ENCODE measurements at regions not wholly inside any gene's neighbourhood (a gene's known extent, or its start where the extent isn't known, plus 50 kb on each side); places are given as distances from the start of the nearest gene placed in this dataset.

- TF ChIP-seq ZNF546 (CRISPR knock-in tag; conservative IDR thresholded peaks at IDR 0.05), result no peak
- ATAC-seq (no peak), DNase-seq (ENCODE audit: low spot score) (no peak), FAIRE-seq (no peak)
- H3K27me3 ChIP-seq (ENCODE audit: control insufficient read depth in 1 of 2, insufficient read depth in 2 of 2, low read length in 2 of 2), result no peaks in the 10 kb centered on the region
- no peak overlapping the region for H3K4me3 ChIP-seq (replicated peaks in 1 of 3; ENCODE audit: insufficient read depth in 1 of 3, low read depth in 2 of 3, low read length in 3 of 3)
- H3K9ac ChIP-seq (ENCODE audit: insufficient read depth, low read depth, low read length), result no peak overlapping the region
- intact Hi-C loops (cut with micrococcal nuclease; ENCODE audit: unreplicated experiment), result no loop called here
- no peaks in the 10 kb centered on the region for H3K9me3 ChIP-seq (ENCODE audit: low read length)
- H3K36me3 ChIP-seq (replicated peaks in 1 of 2; ENCODE audit: control insufficient read depth in 1 of 2, insufficient read depth in 2 of 2, low read length in 2 of 2), result no peaks in the 10 kb centered on the region
- no TSS peak for BruUV-seq (replicated peaks)
- CTCF ChIA-PET (ENCODE audit: low intra/inter-chr PET ratio, low total read pairs), result no interaction called here
- in situ Hi-C loops (cut with HindIII; ENCODE audit: extremely low pct_ligation_motif_present, low pct_unique_long_range_greater_than_20kb), result no loop called here
- no peak overlapping the region for H3K27ac ChIP-seq (ENCODE audit: extremely low read length, insufficient read depth, low read length)
- 16% methylated on average over 11 of the region's 11 CpGs for WGBS (ENCODE audit: low lambda C conversion rate)
- H3K79me2 ChIP-seq (ENCODE audit: insufficient read depth, low read length), result no peaks in the 10 kb centered on the region
- no peak overlapping the region for H3K4me2 ChIP-seq (ENCODE audit: low read depth, low read length)
- H3K4me1 ChIP-seq (ENCODE audit: insufficient read depth, low read length), result no peaks in the 10 kb centered on the region
- POLR2A ChIA-PET, result no interaction called here
- H4K20me1 ChIP-seq (ENCODE audit: insufficient read depth, low read length), result no peaks in the 10 kb centered on the region
- no peak overlapping the region for H2AFZ ChIP-seq (ENCODE audit: low read length)
Observed at GRCh38 chr5:166992874-166993722, 1298.3 kb upstream of the WWC1 start.

- Histone ChIP-seq H2AFZ (ENCODE audit: low read length) (no peak overlapping the region), H4K20me1 (ENCODE audit: insufficient read depth, low read length) (no peaks in the 10 kb centered on the region), H3K9ac (ENCODE audit: insufficient read depth, low read depth, low read length) (no peak overlapping the region), H3K9me3 (ENCODE audit: low read length) (no peaks in the 10 kb centered on the region), H3K4me3 (replicated peaks in 1 of 3; ENCODE audit: insufficient read depth in 1 of 3, low read depth in 2 of 3, low read length in 3 of 3) (no peak overlapping the region), H3K36me3 (replicated peaks in 1 of 2; ENCODE audit: control insufficient read depth in 1 of 2, insufficient read depth in 2 of 2, low read length in 2 of 2) (no peaks in the 10 kb centered on the region), H3K4me1 (ENCODE audit: insufficient read depth, low read length) (no peaks in the 10 kb centered on the region), H3K27ac (ENCODE audit: extremely low read length, insufficient read depth, low read length) (no peak overlapping the region), H3K79me2 (ENCODE audit: insufficient read depth, low read length) (no peaks in the 10 kb centered on the region), H3K4me2 (ENCODE audit: low read depth, low read length) (no peak overlapping the region), H3K27me3 (ENCODE audit: control insufficient read depth in 1 of 2, insufficient read depth in 2 of 2, low read length in 2 of 2) (no peaks in the 10 kb centered on the region)
- ChIA-PET CTCF (ENCODE audit: low intra/inter-chr PET ratio, low total read pairs) (no interaction called here), POLR2A (no interaction called here)
- no peak for ATAC-seq
- in situ Hi-C loops (cut with HindIII; ENCODE audit: extremely low pct_ligation_motif_present, low pct_unique_long_range_greater_than_20kb), result no loop called here
- no peak for DNase-seq (ENCODE audit: low spot score)
- intact Hi-C loops (cut with micrococcal nuclease; ENCODE audit: unreplicated experiment), result no loop called here
- 0% methylated on average over 3 of the region's 3 CpGs for WGBS (ENCODE audit: low lambda C conversion rate)
- TF ChIP-seq HHEX (CRISPR knock-in tag; IDR thresholded peaks at IDR 0.05) (no peak), ZC3H13 (CRISPR knock-in tag; IDR thresholded peaks at IDR 0.05) (no peak), ZSCAN29 (CRISPR knock-in tag; conservative IDR thresholded peaks at IDR 0.05) (no peak), ZNF788 (CRISPR knock-in tag; IDR thresholded peaks at IDR 0.05; ENCODE audit: borderline replicate concordance) (no peak)
- no peak for FAIRE-seq
- BruUV-seq (replicated peaks), result no TSS peak
Observed at GRCh38 chr5:166994226-166994625, 1297.2 kb upstream of the WWC1 start.
